ENCODE measurements at regions not wholly inside any gene's neighbourhood (a gene's known extent, or its start where the extent isn't known, plus 50 kb on each side); places are given as distances from the start of the nearest gene placed in this dataset.
A peak's percentile ranks its signal among the peaks of the same experiment; 100 is the strongest.
"Not testable (repeated sequence)": the region's sequence is repeated elsewhere in the genome, so short reads cannot be mapped to it uniquely, and the experiment has no call there.

DNA sequence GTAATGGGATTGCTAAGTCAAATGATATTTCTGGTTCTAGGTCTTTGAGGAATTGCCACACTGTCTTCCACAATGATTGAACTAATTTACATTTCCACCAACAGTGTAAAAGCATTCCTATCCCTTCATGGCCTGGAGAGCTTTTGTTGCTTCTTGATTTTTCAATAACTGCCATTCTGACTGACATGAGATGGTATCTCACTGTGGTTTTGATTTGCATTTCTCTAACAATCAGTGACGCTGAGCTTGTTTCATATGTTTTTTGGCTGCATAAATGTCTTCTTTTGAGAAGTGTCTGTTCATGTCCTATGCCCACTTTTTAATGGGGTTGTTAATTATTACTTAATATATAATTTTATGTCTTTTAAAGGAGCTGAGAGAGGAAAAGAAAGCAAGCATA is 177.7 kb upstream of the VLDLR start:
- H3K4me3 ChIP-seq (ENCODE audit: low read length); H3K4me1 ChIP-seq (ENCODE audit: insufficient read depth, low read length); H3K36me3 Mint-ChIP-seq; H3K9me3 ChIP-seq (ENCODE audit: low read length); H3K4me3 Mint-ChIP-seq; H3K27me3 ChIP-seq (ENCODE audit: insufficient read depth, low read length, poor library complexity, severe bottlenecking); POLR2A ChIA-PET; DNase-seq; H3K36me3 ChIP-seq (ENCODE audit: insufficient read depth, low read length); H3K4me1 Mint-ChIP-seq; CTCF ChIA-PET; H3K27ac Mint-ChIP-seq; H3K27ac ChIP-seq (ENCODE audit: low read depth, low read length): not testable (repeated sequence)
- Mint-ChIP-seq H3K9me3 (peaks cover 23 to 40% (median 26%) of the 10 kb centered on the region in 5 donors), H3K27me3 (peaks cover 10 to 26% of the 10 kb centered on the region in 2 donors)

DNA sequence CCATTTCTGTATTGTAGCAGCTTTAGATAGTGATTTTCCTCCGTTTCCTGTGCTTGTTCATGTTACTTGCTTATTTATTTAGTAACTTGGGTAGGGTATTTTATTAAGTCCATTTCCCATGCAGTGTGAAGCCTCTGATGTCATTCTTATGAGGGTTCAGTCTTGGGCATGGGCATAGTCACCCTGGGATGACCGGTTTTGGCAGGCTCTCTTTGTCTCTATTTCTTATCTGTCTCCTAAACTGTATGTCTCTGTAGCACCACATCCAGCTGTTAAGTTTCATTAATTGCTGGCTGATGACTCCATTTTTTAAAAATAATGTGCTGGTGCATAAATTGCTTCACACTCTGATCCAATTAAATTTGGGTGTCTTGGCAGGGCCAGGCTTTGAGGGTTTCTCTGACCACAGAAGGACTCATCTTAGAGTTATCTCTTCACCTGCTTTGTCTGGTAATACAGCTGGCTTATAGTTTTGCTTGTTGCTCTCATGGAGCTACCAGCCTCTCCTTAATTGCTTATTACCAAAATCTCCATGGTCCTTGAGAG is 173.3 kb upstream of the VLDLR start:
- H3K4me3 Mint-ChIP-seq = no peak overlapping the region
- CTCF ChIA-PET = no interaction called here
- peaks cover 2 to 11% of the 10 kb centered on the region in 2 donors for H3K27me3 Mint-ChIP-seq
- H3K4me1 Mint-ChIP-seq = no peaks in the 10 kb centered on the region
- no peaks in the 10 kb centered on the region for H3K36me3 Mint-ChIP-seq
- Histone ChIP-seq H3K27ac (ENCODE audit: low read depth, low read length) (no peak overlapping the region), H3K36me3 (ENCODE audit: insufficient read depth, low read length) (no peaks in the 10 kb centered on the region), H3K27me3 (ENCODE audit: insufficient read depth, low read length, poor library complexity, severe bottlenecking) (no peaks in the 10 kb centered on the region), H3K4me1 (ENCODE audit: insufficient read depth, low read length) (no peaks in the 10 kb centered on the region), H3K9me3 (ENCODE audit: low read length) (no peaks in the 10 kb centered on the region), H3K4me3 (ENCODE audit: low read length) (no peak overlapping the region)
- POLR2A ChIA-PET = no interaction called here
- H3K9me3 Mint-ChIP-seq = peaks cover 0 to 8% (median 5%) of the 10 kb centered on the region in 5 donors
- no peak for DNase-seq
- H3K27ac Mint-ChIP-seq = peak overlapping the region in 1 of 8 donors; percentile 64

DNA sequence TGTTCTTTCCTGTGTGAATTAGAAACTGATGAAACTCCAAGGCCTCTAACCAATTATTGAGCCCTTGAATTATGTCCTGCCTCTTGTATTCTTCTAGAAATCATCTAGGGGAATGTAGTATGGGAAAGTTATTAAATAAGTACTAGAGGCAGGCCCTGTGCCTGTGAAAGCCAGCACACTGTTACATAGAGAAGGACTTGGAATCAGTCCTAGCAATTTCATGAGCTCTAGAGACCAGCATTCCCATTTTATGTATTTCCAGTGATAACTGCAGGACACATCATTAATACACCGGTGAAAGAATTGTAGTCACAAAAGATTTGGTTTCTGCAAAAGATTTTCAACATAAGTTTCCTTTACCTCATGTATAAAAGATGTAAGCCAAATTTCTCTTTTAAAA is 168.5 kb upstream of the VLDLR start:
- Mint-ChIP-seq H3K27me3 (peaks cover 0 to 6% of the 10 kb centered on the region in 2 donors), H3K27ac (no peak overlapping the region), H3K36me3 (no peaks in the 10 kb centered on the region), H3K4me1 (no peaks in the 10 kb centered on the region), H3K4me3 (no peak overlapping the region), H3K9me3 (no peaks in the 10 kb centered on the region)
- Histone ChIP-seq H3K36me3 (ENCODE audit: insufficient read depth, low read length) (no peaks in the 10 kb centered on the region), H3K27ac (ENCODE audit: low read depth, low read length) (no peak overlapping the region), H3K4me3 (ENCODE audit: low read length) (no peak overlapping the region), H3K4me1 (ENCODE audit: insufficient read depth, low read length) (no peaks in the 10 kb centered on the region), H3K9me3 (ENCODE audit: low read length) (no peaks in the 10 kb centered on the region), H3K27me3 (ENCODE audit: insufficient read depth, low read length, poor library complexity, severe bottlenecking) (no peaks in the 10 kb centered on the region)
- POLR2A ChIA-PET = no interaction called here
- CTCF ChIA-PET = no interaction called here
- DNase-seq = no peak

DNA sequence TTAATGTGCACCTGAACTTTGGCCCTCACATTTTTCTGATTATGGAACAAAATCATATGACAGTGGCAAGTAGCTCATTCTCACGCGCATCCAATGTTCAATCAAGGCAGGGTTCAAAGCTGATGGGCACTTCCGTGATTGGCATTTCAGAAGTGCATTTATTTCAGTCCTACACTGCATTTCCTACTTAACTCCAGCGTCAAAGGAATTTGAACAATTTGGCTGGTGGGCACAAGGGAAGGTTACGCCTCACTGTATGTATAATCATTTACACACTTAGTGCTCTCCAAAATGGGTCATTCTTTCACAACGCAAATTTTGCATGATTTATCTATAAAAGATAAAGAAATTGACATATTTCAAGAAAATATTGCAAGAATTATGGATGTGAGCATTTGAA is 167.9 kb upstream of the VLDLR start:
- DNase-seq = no peak
- CTCF ChIA-PET = no interaction called here
- Histone ChIP-seq H3K27ac (ENCODE audit: low read depth, low read length) (no peak overlapping the region), H3K4me3 (ENCODE audit: low read length) (no peak overlapping the region), H3K9me3 (ENCODE audit: low read length) (no peaks in the 10 kb centered on the region), H3K27me3 (ENCODE audit: insufficient read depth, low read length, poor library complexity, severe bottlenecking) (no peaks in the 10 kb centered on the region), H3K4me1 (ENCODE audit: insufficient read depth, low read length) (no peaks in the 10 kb centered on the region), H3K36me3 (ENCODE audit: insufficient read depth, low read length) (no peaks in the 10 kb centered on the region)
- no peaks in the 10 kb centered on the region for H3K36me3 Mint-ChIP-seq
- peaks cover 0 to 6% of the 10 kb centered on the region in 2 donors for H3K27me3 Mint-ChIP-seq
- POLR2A ChIA-PET = no interaction called here
- H3K4me3 Mint-ChIP-seq = no peak overlapping the region
- no peaks in the 10 kb centered on the region for H3K9me3 Mint-ChIP-seq
- H3K27ac Mint-ChIP-seq = no peak overlapping the region
- no peaks in the 10 kb centered on the region for H3K4me1 Mint-ChIP-seq

DNA sequence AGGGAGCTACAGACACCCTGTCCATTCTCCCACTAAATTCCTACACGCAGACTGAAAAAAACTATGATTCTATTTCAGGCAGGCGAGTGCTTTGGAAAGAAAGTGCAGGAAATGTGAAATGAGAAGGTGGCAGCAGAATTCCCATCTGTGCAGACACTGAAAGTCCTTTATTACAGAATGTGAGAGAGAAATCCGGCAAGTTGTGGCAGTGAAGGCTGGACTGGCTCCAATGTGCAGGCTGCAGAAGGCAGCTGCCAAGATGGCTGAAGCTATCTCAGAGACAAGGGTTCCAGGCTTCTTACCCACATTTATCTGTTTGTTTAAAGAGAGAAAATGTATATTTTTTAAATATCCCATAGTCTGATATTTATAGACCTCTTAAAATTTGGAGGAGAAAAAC is 161.8 kb upstream of the VLDLR start:
- Mint-ChIP-seq H3K36me3 (no peaks in the 10 kb centered on the region), H3K27me3 (peaks cover 1 to 4% of the 10 kb centered on the region in 2 donors), H3K27ac (no peak overlapping the region), H3K4me3 (no peak overlapping the region), H3K9me3 (peaks cover 0 to 3% (median 0%) of the 10 kb centered on the region in 5 donors), H3K4me1 (no peaks in the 10 kb centered on the region)
- Histone ChIP-seq H3K4me1 (ENCODE audit: insufficient read depth, low read length) (no peaks in the 10 kb centered on the region), H3K9me3 (ENCODE audit: low read length) (no peaks in the 10 kb centered on the region), H3K36me3 (ENCODE audit: insufficient read depth, low read length) (no peaks in the 10 kb centered on the region), H3K4me3 (ENCODE audit: low read length) (no peak overlapping the region), H3K27ac (ENCODE audit: low read depth, low read length) (no peak overlapping the region), H3K27me3 (ENCODE audit: insufficient read depth, low read length, poor library complexity, severe bottlenecking) (no peaks in the 10 kb centered on the region)
- ChIA-PET POLR2A (no interaction called here), CTCF (no interaction called here)
- no peak for DNase-seq

DNA sequence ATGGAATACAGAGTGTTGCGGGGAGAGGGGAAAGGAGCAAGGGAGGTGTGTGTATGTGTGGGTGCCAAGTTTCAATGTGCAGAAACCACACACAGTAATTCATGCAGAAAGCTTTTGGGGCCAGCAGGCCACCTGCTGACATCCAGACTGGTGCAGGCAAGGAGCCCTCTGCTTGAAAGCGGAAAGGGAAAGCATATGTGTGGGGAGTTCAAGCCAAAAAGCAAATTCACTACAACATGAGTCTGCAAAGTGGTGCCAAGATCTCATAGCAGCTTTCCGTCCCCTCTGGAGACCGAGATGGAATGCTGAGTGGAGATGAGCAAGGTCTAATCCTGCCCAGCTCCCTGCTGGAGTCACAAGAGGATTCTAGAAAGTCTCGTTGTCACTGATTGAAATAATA is 159.7 kb upstream of the VLDLR start:
- Histone ChIP-seq H3K9me3 (ENCODE audit: low read length) (no peaks in the 10 kb centered on the region), H3K27me3 (ENCODE audit: insufficient read depth, low read length, poor library complexity, severe bottlenecking) (no peaks in the 10 kb centered on the region), H3K4me3 (ENCODE audit: low read length) (no peak overlapping the region), H3K36me3 (ENCODE audit: insufficient read depth, low read length) (no peaks in the 10 kb centered on the region), H3K27ac (ENCODE audit: low read depth, low read length) (no peak overlapping the region), H3K4me1 (ENCODE audit: insufficient read depth, low read length) (no peaks in the 10 kb centered on the region)
- CTCF ChIA-PET = no interaction called here
- no peak overlapping the region for H3K27ac Mint-ChIP-seq
- DNase-seq = no peak
- H3K4me3 Mint-ChIP-seq = no peak overlapping the region
- POLR2A ChIA-PET = no interaction called here
- no peaks in the 10 kb centered on the region for H3K4me1 Mint-ChIP-seq
- H3K27me3 Mint-ChIP-seq = peaks cover 1 to 4% of the 10 kb centered on the region in 2 donors
- H3K36me3 Mint-ChIP-seq = no peaks in the 10 kb centered on the region
- peaks cover 0 to 4% (median 0%) of the 10 kb centered on the region in 5 donors for H3K9me3 Mint-ChIP-seq

DNA sequence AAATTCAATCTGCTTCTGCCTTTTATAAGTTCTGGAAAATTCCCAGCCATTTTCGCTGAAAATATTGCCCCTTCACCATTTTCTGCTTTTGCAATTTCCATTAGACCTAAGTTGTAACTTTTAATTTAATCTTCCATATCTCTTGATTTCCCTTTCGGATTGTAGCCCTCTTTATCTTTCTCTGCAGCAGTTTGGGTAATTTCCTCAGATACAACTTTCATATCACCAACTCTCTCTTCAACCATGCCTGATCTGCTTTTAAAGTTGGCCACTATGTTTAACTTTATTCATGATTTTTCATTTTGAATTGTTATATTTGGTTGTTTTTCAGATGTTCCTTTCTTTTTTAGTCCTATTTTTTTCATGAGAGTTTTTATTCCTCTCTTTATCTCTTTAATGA is 157.0 kb upstream of the VLDLR start:
- POLR2A ChIA-PET = no interaction called here
- Mint-ChIP-seq H3K9me3 (peaks cover 0 to 4% (median 0%) of the 10 kb centered on the region in 5 donors), H3K4me3 (no peak overlapping the region), H3K27me3 (peaks cover 6 to 10% of the 10 kb centered on the region in 2 donors), H3K27ac (no peak overlapping the region), H3K36me3 (no peaks in the 10 kb centered on the region), H3K4me1 (no peaks in the 10 kb centered on the region)
- no peak for DNase-seq
- Histone ChIP-seq H3K27me3 (ENCODE audit: insufficient read depth, low read length, poor library complexity, severe bottlenecking) (no peaks in the 10 kb centered on the region), H3K27ac (ENCODE audit: low read depth, low read length) (no peak overlapping the region), H3K9me3 (ENCODE audit: low read length) (no peaks in the 10 kb centered on the region), H3K4me3 (ENCODE audit: low read length) (no peak overlapping the region), H3K4me1 (ENCODE audit: insufficient read depth, low read length) (no peaks in the 10 kb centered on the region), H3K36me3 (ENCODE audit: insufficient read depth, low read length) (no peaks in the 10 kb centered on the region)
- CTCF ChIA-PET = no interaction called here

DNA sequence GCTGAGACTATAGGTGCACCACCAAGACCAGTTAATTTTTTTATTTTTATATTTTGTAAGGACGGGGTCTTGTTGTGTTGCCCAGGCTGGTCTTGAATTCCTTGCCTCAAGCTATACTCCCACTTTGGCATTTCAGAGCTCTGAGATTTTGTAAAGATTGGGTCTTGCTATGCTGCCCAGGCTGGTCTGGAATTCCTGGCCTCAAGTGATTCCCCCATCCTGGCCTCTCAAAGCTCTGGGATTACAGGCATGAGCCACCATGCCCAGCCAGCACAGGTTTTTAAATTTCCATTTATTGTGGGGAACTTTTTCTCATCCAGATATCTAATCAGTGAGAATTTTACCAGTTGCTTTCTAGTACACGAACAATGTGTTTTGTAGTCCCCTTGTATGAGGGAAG is 156.1 kb upstream of the VLDLR start:
- ChIA-PET POLR2A (no interaction called here), CTCF (no interaction called here)
- Histone ChIP-seq H3K36me3 (ENCODE audit: insufficient read depth, low read length) (no peaks in the 10 kb centered on the region), H3K27ac (ENCODE audit: low read depth, low read length) (no peak overlapping the region), H3K4me3 (ENCODE audit: low read length) (no peak overlapping the region), H3K27me3 (ENCODE audit: insufficient read depth, low read length, poor library complexity, severe bottlenecking) (no peaks in the 10 kb centered on the region), H3K9me3 (ENCODE audit: low read length) (no peaks in the 10 kb centered on the region), H3K4me1 (ENCODE audit: insufficient read depth, low read length) (no peaks in the 10 kb centered on the region)
- H3K4me1 Mint-ChIP-seq = no peaks in the 10 kb centered on the region
- no peaks in the 10 kb centered on the region for H3K36me3 Mint-ChIP-seq
- H3K27me3 Mint-ChIP-seq = peaks cover 6 to 10% of the 10 kb centered on the region in 2 donors
- no peak for DNase-seq
- no peak overlapping the region for H3K27ac Mint-ChIP-seq
- H3K9me3 Mint-ChIP-seq = peaks cover 0 to 4% (median 0%) of the 10 kb centered on the region in 5 donors
- no peak overlapping the region for H3K4me3 Mint-ChIP-seq

DNA sequence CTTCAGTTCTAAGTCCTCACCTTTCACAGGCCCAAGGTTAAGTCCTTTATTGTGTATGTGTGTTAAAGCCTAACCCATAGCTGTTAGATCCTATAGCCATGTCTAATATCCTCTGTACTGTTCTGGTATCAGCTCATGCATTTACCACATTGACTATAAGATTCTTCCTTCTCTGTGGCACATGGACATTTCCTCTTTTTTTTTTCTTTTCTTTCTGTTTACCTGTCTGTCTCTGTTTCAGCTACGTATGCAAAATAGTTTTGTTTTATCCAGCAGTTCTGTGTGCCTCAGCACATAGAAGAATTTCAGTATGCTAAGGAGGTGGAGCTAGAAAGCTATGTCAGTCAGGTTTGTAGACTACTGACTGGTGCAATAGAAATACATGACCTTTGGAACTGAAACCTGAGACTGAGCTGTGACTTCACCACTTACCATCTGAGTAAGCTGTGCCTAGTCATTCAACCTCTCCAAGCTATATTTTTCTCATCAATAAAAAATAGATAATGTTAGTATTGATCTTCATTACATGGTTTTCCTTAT is 155.6 kb upstream of the VLDLR start:
- H3K4me3 ChIP-seq (ENCODE audit: low read length) = no peak overlapping the region
- H3K4me3 Mint-ChIP-seq = no peak overlapping the region
- peaks cover 6 to 10% of the 10 kb centered on the region in 2 donors for H3K27me3 Mint-ChIP-seq
- no peaks in the 10 kb centered on the region for H3K4me1 Mint-ChIP-seq
- H3K4me1 ChIP-seq (ENCODE audit: insufficient read depth, low read length) = no peaks in the 10 kb centered on the region
- H3K36me3 Mint-ChIP-seq = no peaks in the 10 kb centered on the region
- POLR2A ChIA-PET = no interaction called here
- no peak overlapping the region for H3K27ac Mint-ChIP-seq
- H3K27ac ChIP-seq (ENCODE audit: low read depth, low read length) = no peak overlapping the region
- CTCF ChIA-PET = no interaction called here
- H3K36me3 ChIP-seq (ENCODE audit: insufficient read depth, low read length) = no peaks in the 10 kb centered on the region
- no peaks in the 10 kb centered on the region for H3K9me3 ChIP-seq (ENCODE audit: low read length)
- no peak for DNase-seq
- peaks cover 0 to 4% (median 0%) of the 10 kb centered on the region in 5 donors for H3K9me3 Mint-ChIP-seq
- H3K27me3 ChIP-seq (ENCODE audit: insufficient read depth, low read length, poor library complexity, severe bottlenecking) = no peaks in the 10 kb centered on the region

All from CD8-positive, alpha-beta memory T cell (primary cell).